ENCODE measurements at regions not wholly inside any gene's neighbourhood (a gene's known extent, or its start where the extent isn't known, plus 50 kb on each side); places are given as distances from the start of the nearest gene placed in this dataset.

DNA sequence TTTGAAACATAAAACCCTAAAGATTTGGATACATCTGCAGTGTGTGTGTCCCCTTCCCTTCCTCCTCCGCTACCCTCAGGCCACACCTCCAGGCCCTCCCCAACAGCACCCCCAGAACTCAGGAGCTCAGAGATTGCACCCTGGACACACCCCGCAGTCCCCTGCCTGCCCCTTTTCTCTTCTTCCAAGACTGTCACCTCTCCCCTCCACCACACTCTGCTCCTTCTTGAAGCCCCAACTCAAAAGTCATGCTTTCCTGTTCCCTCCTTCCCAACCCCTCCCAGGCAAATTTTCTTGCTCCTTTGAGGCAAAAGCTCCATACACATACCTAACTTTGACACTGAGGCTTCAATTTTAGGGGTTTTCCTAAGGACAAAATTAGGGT, 285.7 kb upstream of the STT3B start:
- Mint-ChIP-seq H3K36me3 (ENCODE audit: low read depth) (no peaks in the 10 kb centered on the region), H3K4me1 (ENCODE audit: low read depth) (peaks cover 52% of the 10 kb centered on the region), H3K4me3 (no peak overlapping the region), H3K27me3 (no peaks in the 10 kb centered on the region), H3K9me3 (no peaks in the 10 kb centered on the region), H3K27ac (no peak overlapping the region)

DNA sequence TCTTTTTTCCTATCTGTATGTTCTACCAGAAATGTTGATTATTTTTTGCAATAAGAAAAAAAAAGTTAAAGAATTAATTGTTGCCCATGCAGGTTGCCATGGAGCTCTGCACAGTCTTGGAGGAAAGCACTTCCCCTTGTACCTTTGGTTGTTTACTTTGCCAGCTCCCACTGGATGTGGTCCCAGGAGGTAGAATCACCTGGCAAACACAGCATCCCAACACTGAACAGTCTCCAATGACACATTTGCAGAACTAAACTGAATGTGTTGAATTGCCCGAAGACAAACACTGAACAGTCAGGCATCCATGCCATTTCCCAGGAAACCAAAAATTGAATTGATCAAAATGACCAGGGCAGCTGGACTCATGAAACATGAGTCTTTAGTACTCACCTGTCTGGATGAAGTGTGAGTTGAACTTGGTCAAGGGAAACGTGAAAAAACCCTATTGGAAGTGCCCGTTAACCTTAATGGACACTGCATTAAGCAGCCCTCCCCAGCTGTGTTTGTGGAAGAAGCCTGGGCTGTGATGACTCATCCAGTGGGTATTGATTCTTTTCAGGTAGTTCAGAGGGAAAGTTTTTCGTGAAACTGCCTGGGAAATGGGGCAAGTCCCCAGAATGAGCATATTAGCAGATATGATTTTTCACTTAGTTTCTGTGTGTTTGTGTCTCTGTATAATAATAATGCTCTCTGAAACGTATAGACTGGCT, 284.7 kb upstream of the STT3B start:
- H3K27ac Mint-ChIP-seq = no peak overlapping the region
- H3K9me3 Mint-ChIP-seq = no peaks in the 10 kb centered on the region
- no peaks in the 10 kb centered on the region for H3K27me3 Mint-ChIP-seq
- H3K4me1 Mint-ChIP-seq (ENCODE audit: low read depth) = peaks cover 55% of the 10 kb centered on the region
- H3K4me3 Mint-ChIP-seq = no peak overlapping the region
- no peaks in the 10 kb centered on the region for H3K36me3 Mint-ChIP-seq (ENCODE audit: low read depth)

DNA sequence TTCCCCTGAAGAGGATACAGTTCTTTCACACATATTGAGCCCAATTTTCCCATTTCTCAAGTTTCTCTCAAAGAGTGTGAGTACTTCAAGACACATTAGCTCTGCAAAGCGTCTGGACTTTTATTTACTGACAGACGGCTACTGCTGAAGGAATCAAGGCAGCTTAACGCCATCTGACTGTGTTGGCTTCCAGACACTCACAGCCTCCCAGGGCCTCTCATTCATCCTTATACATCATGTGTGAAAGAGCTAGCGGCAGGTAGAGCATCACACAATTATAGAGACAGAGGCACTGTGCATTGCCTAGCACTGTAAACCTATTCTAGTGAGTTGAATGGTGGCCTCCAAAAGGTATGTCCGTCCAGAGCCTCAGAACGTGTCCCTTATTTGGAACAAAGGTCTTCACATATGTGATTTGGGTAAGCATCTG, 284.1 kb upstream of the STT3B start:
- no peaks in the 10 kb centered on the region for H3K36me3 Mint-ChIP-seq (ENCODE audit: low read depth)
- H3K4me1 Mint-ChIP-seq (ENCODE audit: low read depth) = peaks cover 59% of the 10 kb centered on the region
- H3K9me3 Mint-ChIP-seq = no peaks in the 10 kb centered on the region
- H3K4me3 Mint-ChIP-seq = no peak overlapping the region
- H3K27ac Mint-ChIP-seq = peak overlapping the region; percentile 26
- H3K27me3 Mint-ChIP-seq = no peaks in the 10 kb centered on the region

DNA sequence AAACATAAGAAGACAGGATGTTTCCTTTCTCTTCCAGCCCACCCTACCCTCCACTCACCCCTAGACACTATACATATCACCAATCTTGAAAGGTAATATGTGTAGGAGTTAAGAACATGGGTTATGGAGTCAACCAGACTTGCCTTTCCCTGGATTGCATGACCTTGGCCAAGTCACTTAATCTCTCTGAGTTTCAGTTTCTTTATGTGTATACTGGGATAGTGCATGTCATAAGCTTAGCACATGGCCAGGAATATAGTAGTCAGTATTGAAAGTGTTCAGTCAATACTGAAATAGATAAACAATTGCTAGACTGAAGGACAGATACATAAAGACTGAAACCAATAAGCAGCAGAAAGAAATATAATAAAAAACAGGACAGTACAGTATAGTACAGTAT, 283.2 kb upstream of the STT3B start:
- Mint-ChIP-seq H3K27ac (peak overlapping the region; percentile 71), H3K4me3 (no peak overlapping the region), H3K9me3 (peaks cover 7% of the 10 kb centered on the region), H3K27me3 (no peaks in the 10 kb centered on the region), H3K4me1 (ENCODE audit: low read depth) (peaks cover 69% of the 10 kb centered on the region), H3K36me3 (ENCODE audit: low read depth) (no peaks in the 10 kb centered on the region)

DNA sequence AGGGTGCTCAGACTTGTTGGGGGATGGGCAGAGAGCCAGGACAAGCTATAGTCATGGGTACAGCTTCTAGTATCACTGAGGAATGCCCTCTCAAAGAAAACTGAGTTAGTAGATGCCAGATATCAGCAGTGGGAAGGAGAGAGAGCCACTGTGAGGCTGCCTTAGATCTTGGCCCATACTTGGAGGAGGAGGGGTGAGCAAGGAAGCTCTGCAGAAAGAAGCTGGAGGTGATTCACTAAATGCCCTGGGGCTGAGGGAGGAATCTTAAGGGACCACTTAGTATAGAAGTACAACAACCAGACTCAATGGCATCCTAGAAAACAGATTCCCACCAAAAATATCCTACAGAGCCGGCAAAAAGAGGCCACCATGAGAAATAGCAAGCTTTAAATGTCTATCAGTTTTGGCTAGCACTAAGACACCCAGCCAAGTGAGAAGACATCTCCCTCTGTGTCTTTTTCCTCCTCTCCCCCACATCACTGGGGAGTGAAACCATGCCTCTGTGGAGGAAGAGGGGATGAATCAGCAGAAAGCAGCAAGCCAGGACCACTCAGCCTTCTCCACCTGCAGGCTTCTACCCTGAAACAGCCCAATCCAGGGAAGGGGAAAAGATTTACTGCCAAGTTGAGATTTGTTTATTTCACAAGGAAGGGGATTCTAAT, 282.5 kb upstream of the STT3B start:
- Mint-ChIP-seq H3K36me3 (ENCODE audit: low read depth) (no peaks in the 10 kb centered on the region), H3K9me3 (peaks cover 7% of the 10 kb centered on the region), H3K4me1 (ENCODE audit: low read depth) (peaks cover 73% of the 10 kb centered on the region), H3K27ac (peak overlapping the region; percentile 71), H3K27me3 (no peaks in the 10 kb centered on the region), H3K4me3 (no peak overlapping the region)

DNA sequence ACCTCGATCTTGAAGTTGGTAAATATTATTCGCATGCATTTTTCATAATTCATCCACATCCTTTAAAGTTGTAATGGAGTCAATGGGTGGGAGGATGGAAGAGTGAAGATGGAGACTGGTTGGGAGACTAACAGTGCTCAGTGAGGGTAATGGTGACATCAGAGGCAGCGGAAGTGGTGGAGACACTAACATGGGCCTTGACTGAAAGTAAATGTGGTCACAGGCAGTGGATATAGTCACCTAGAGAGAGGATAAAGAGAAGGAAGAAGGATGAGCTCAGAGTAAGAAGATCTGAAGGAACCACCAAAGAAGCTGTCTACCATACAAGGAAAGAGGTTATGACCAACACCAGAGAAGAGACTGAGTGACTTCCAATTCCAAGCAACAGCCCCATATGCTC, 281.6 kb upstream of the STT3B start:
- no peak overlapping the region for H3K4me3 Mint-ChIP-seq
- peaks cover 73% of the 10 kb centered on the region for H3K4me1 Mint-ChIP-seq (ENCODE audit: low read depth)
- H3K27me3 Mint-ChIP-seq = no peaks in the 10 kb centered on the region
- peak overlapping the region; percentile 32 for H3K27ac Mint-ChIP-seq
- H3K36me3 Mint-ChIP-seq (ENCODE audit: low read depth) = no peaks in the 10 kb centered on the region
- H3K9me3 Mint-ChIP-seq = peaks cover 8% of the 10 kb centered on the region

DNA sequence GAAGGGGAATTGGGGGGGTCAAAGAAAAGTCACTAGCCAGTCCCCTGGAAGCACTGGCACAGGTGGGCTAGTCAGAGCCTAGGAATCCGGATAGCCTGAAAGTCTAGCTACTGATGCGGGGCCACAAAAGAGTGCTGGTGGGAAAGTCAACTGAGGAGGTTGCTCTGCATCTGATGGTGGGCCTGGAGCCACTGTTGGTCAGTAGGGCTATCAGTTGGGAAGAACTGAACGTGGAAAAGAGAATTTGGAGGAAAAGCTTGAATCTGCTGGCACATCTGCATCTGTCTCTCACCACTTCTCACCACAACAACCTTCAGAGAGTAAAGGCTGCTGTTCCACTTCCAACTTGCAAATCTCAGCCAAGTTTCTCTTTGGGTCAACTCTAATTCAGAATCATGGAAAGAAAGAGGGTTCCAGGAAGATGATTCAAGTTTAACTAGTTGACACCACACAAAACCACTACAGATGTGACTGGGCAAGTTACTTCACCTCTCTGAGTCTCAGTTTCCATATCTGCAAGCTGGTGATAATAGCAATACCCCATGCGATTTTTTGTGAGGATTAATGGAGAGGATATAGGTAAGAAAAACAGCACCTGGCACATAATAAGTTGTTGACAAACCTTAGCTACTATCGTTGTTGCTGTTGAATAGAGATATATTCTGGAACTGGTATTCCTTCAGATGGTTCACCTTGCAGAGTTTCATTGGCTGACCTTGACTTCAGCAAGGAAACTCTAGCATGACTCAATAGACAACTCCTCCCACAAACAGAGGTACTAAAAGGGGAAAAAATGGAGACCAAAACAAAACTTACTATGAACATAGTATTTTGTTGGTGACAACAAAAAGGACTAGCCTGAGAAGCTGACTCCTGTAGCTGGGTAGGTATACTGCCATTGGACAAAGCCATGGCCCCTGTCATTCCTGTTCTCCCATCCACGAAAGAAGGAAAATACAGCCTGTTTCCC, 280.2 kb upstream of the STT3B start:
- peak overlapping the region; percentile 95 for H3K27ac Mint-ChIP-seq
- H3K27me3 Mint-ChIP-seq = no peaks in the 10 kb centered on the region
- peaks cover 73% of the 10 kb centered on the region for H3K4me1 Mint-ChIP-seq (ENCODE audit: low read depth)
- H3K9me3 Mint-ChIP-seq = peaks cover 12% of the 10 kb centered on the region
- H3K36me3 Mint-ChIP-seq (ENCODE audit: low read depth) = no peaks in the 10 kb centered on the region
- peak overlapping the region; percentile 28 for H3K4me3 Mint-ChIP-seq

DNA sequence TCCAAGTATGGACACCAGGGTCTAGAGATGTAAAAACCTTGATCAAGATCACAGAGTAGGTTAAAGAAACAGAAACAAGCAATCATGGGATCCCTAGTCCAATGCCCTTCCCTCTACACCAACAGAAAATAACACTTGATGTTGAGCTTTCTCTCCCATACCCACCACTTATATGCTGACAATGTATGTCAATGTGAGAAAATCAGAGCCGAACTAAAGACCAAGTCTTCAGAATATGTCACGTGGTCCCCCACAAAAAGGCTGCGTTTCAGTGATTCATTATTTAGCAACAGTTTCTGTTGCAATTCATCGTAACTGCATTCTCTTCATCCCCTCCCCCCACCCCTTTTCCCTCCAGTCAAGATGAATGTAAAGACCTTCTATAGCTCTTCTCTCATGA, 278.9 kb upstream of the STT3B start:
- Mint-ChIP-seq H3K27ac (peak overlapping the region; percentile 95), H3K4me3 (peak overlapping the region; percentile 55), H3K4me1 (ENCODE audit: low read depth) (peaks cover 60% of the 10 kb centered on the region), H3K36me3 (ENCODE audit: low read depth) (no peaks in the 10 kb centered on the region), H3K9me3 (peaks cover 12% of the 10 kb centered on the region), H3K27me3 (no peaks in the 10 kb centered on the region)

DNA sequence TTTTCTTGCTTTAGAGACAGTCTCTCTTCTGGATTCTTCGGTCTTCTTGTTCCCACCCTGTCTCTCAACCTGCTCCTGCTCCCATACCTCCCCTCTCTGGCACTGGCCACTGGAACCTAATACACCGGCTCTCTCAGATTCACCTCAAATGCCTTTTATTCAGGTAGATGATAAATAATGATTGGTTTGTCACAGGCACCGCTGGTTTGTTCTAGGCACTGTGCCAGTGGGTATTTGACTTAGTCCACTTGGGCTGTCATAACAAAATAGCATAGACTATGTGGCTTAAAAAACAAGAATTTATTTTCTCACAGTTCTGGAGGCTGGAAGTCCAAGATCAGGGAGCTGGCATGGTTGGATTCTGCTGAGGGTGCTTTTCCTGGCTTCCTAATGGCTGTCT, 278.2 kb upstream of the STT3B start:
- H3K27ac Mint-ChIP-seq = peak overlapping the region; percentile 81

DNA sequence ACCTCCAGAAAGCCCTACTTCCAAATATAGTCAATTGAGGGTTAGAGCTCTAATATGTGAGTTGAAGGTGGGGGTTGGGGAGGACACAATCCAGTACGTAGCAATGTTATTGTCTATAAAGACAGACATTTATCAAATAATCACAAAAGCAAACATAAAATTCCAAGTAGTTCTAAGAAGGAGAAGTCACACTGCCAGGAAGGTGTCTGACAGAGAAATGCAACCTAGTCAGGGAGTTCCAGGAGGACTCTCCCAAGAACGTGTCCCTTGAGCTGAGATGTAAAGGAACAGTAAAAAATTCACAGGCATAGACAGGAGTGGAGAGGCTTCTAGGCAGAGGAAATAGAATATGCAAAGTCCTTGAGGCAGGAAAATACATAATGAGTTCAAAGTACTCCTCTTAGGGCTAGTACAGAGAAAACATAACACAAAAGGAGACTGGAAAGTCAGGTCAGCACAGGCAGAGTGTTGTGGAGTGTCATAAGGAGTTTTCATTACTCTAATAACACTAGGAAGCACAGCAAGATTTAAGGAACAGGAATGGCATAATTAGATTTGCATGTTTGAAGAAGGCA, 277.6 kb upstream of the STT3B start:
- Mint-ChIP-seq H3K4me1 (ENCODE audit: low read depth) (peaks cover 47% of the 10 kb centered on the region), H3K9me3 (peaks cover 18% of the 10 kb centered on the region), H3K27ac (no peak overlapping the region), H3K27me3 (no peaks in the 10 kb centered on the region), H3K36me3 (ENCODE audit: low read depth) (no peaks in the 10 kb centered on the region), H3K4me3 (no peak overlapping the region)

More for the DNA sequence above, 278.2 kb upstream of the STT3B start:
- H3K36me3 Mint-ChIP-seq (ENCODE audit: low read depth) = no peaks in the 10 kb centered on the region
- H3K9me3 Mint-ChIP-seq = peaks cover 12% of the 10 kb centered on the region
- H3K4me1 Mint-ChIP-seq (ENCODE audit: low read depth) = peaks cover 53% of the 10 kb centered on the region
- H3K27me3 Mint-ChIP-seq = no peaks in the 10 kb centered on the region
- H3K4me3 Mint-ChIP-seq = no peak overlapping the region

DNA sequence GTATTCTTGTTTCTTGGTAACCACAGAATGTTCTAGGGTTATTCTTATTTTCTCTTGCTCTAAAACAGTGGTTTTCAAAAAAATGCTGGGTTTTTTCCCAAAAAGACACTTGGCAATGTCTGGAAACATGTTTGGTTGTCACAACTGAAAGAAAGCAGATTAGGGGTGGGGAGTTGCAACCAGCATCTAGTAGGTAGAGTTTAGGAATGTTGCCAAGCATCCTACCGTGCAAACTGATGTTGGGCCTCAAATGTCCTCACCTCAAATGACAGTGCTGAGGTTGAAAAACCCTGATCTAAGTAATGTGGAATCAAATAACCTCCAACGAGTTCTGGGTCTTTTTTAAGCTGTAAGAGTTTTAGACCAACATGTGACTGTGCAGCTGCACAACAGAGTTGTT, 270.5 kb upstream of the STT3B start:
- Mint-ChIP-seq H3K4me3 (no peak overlapping the region), H3K27me3 (no peaks in the 10 kb centered on the region), H3K27ac (no peak overlapping the region), H3K4me1 (ENCODE audit: low read depth) (no peaks in the 10 kb centered on the region), H3K9me3 (peaks cover 9% of the 10 kb centered on the region), H3K36me3 (ENCODE audit: low read depth) (no peaks in the 10 kb centered on the region)

DNA sequence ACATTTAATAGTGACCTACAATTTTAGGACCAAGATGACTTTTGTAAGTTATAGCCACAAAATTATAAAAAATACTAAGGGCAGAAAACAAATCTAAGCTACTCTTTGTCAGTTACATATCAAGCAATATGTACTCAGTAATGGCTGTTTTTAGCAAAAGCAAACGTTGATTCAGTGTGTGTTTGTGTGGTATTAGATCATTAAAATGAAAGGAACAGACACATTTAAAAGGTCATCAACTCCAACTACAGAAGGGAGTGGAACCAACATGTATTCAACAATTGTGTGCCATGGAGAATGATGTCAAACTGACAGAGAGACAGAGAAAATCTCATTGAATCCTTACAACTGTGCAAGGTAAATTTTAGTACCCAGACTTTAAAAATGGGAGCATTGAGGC, 268.8 kb upstream of the STT3B start:
- no peaks in the 10 kb centered on the region for H3K36me3 Mint-ChIP-seq (ENCODE audit: low read depth)
- H3K4me3 Mint-ChIP-seq = no peak overlapping the region
- H3K9me3 Mint-ChIP-seq = peaks cover 9% of the 10 kb centered on the region
- H3K27ac Mint-ChIP-seq = no peak overlapping the region
- peaks cover 5% of the 10 kb centered on the region for H3K4me1 Mint-ChIP-seq (ENCODE audit: low read depth)
- no peaks in the 10 kb centered on the region for H3K27me3 Mint-ChIP-seq

DNA sequence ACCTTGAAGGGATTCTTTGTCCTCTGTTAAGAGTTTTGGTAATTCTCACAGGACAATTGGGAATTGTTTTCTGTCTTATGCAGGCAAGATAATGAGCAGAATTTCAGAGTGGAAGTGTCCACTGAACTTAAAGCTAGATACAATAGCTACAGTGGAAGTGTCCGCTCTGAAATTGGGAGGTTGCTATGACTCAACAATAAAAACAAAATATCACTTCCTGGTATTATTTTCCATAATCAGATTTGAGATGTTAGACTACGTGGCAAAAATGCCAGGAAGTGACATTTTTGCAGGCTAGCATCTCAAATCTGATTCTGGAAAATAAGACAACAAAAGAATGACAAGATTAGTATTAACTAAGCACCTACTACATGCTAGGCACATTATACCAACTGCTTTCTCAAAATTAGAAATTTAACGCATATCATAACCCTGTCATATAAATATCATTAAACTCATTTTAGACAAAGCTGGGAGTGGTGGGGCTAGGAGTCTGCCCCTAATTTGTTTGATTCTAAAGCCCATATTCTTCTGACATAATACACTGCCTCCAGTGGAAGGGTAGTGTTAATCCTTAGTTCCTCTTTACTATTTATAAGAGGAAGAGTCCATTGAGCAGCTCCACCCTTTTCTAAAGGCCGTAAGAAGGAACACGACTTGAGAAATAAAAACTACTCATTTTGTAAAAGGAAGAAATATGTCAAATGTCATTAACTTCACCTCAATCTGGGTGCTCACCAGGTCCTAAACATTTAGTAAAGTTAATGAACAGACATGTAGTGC, 266.9 kb upstream of the STT3B start:
- H3K4me1 Mint-ChIP-seq (ENCODE audit: low read depth) = peaks cover 5% of the 10 kb centered on the region
- H3K36me3 Mint-ChIP-seq (ENCODE audit: low read depth) = no peaks in the 10 kb centered on the region
- H3K4me3 Mint-ChIP-seq = no peak overlapping the region
- H3K9me3 Mint-ChIP-seq = no peaks in the 10 kb centered on the region
- H3K27ac Mint-ChIP-seq = no peak overlapping the region
- H3K27me3 Mint-ChIP-seq = no peaks in the 10 kb centered on the region

DNA sequence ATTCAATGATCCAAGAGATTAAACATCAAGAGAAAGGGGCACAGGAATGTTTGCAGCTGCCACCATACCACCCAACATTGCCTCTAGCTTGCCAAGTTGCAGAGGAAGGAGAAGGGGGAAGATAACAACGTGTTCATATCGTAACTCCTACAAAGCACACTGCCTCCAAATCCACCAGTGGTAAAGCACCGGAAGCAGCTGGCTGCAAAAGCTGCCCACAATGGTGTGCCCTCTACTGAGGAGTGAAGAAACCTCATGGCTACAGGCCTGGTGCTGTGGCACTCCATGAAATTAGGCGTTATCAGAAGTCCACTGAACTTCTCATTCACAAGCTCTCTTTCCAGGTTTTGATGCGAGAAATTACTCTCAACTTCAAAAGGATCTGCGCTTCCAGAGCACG, 263.9 kb upstream of the STT3B start:
- no peaks in the 10 kb centered on the region for H3K36me3 Mint-ChIP-seq (ENCODE audit: low read depth)
- H3K4me3 Mint-ChIP-seq = no peak overlapping the region

More for the DNA sequence above, 263.9 kb upstream of the STT3B start:
- Mint-ChIP-seq H3K27ac (no peak overlapping the region), H3K4me1 (ENCODE audit: low read depth) (peaks cover 5% of the 10 kb centered on the region), H3K27me3 (no peaks in the 10 kb centered on the region), H3K9me3 (no peaks in the 10 kb centered on the region)

Data from stimulated activated naive CD8-positive, alpha-beta T cell treated with anti-CD3 and anti-CD28 coated beads, Interleukin-15, Interleukin-2, amounts not matched to agents 100 ng/mL and 50 ng/mL, for 24 hours (primary cell).